GM12878 (cell line): ENCODE measurements at regions not wholly inside any gene's neighbourhood (a gene's known extent, or its start where the extent isn't known, plus 50 kb on each side); places are given as distances from the start of the nearest gene placed in this dataset.

Experiments used
- ATAC-seq: fragments of 200-7000 bp; cut with Tn5 transposase; 3 replicates; pipeline ENCODE4 v1.9.1; 2020; ENCODE audit warnings: mild to moderate bottlenecking, moderate library complexity
- BruUV-seq: library from RNA; stranded (reverse); fragments of 400-500 nt; replicated peaks from 2 replicates; lab custom pipeline; 2021; lab: Mats Ljungman, UMichigan
- CTCF ChIA-PET: fragments of 300-600 bp; sonication (Branson Sonifier 250); formaldehyde crosslinking; extraction: SDS; loops from one replicate; lab custom pipeline; 2021; ENCODE audit warnings: inconsistent platforms; lab: Yijun Ruan, JAX
- POLR2A ChIA-PET: fragments of 350-600 bp; formaldehyde crosslinking; extraction: SDS; loops from one replicate; lab custom pipeline; 2021; ENCODE audit warnings: inconsistent platforms; lab: Charles Lee
- RAD21 ChIA-PET: fragments of 300-600 bp; sonication (Branson Sonifier 250); formaldehyde crosslinking; loops from one replicate; lab custom pipeline; 2023; ENCODE audit warnings: antibody characterized with exemption; ENCODE audit not compliant: unreplicated experiment; lab: Charles Lee
- SMC1A ChIA-PET: fragments of 300-600 bp; sonication (Branson Sonifier 250); formaldehyde crosslinking; loops from one replicate; lab custom pipeline; 2023; ENCODE audit not compliant: unreplicated experiment, uncharacterized antibody; lab: Charles Lee
- DNase-seq: peaks from one replicate; pipeline ENCODE4 v3.0.0-alpha.2; 2011; ENCODE audit warnings: low read depth, low spot score
- FAIRE-seq: peaks from 3 replicates; lab custom pipeline; 2011; peaks lifted over from hg19 to GRCh38; lab: Jason Lieb, UNC
- H2AFZ ChIP-seq: 2 replicates; pipeline ENCODE4 v1.6.0; 2011; ENCODE audit warnings: low read depth, low read length, control low read depth; ENCODE audit not compliant: control insufficient read depth
- H3K27ac ChIP-seq: 2 replicates; pipeline ENCODE4 v1.5.1; 2011; ENCODE audit warnings: control low read depth; ENCODE audit not compliant: control insufficient read depth, insufficient read depth
- H3K27me3 ChIP-seq, 2 experiments: replicated peaks in 1 of 2; 2 replicates each; pipeline versions ENCODE4 v1.6.0 to v1.6.1; 2011; ENCODE audit warnings: low read length in 1 of 2; ENCODE audit not compliant: control insufficient read depth in 2 of 2, insufficient read depth in 2 of 2
- H3K36me3 ChIP-seq, 2 experiments: 2 replicates each; pipeline ENCODE4 v1.5.1; 2011; ENCODE audit warnings: low read length in 1 of 2; ENCODE audit not compliant: control insufficient read depth in 2 of 2, insufficient read depth in 2 of 2
- H3K4me1 ChIP-seq: 2 replicates; pipeline ENCODE4 v1.6.1; 2011; ENCODE audit warnings: mild to moderate bottlenecking, low read length, moderate library complexity, mixed read lengths; ENCODE audit not compliant: control insufficient read depth, insufficient read depth
- H3K4me2 ChIP-seq: 2 replicates; pipeline ENCODE4 v1.6.0; 2011; ENCODE audit warnings: control low read depth; ENCODE audit not compliant: control insufficient read depth, insufficient read depth
- H3K4me3 ChIP-seq: fragments of 200-600 bp; sonication (generic); 2 replicates; pipeline ENCODE4 v1.5.1; 2016
- H3K79me2 ChIP-seq: 2 replicates; pipeline ENCODE4 v1.6.0; 2011; ENCODE audit warnings: low read length; ENCODE audit not compliant: control insufficient read depth, insufficient read depth
- H3K9ac ChIP-seq: 2 replicates; pipeline ENCODE4 v1.8.0; 2011; ENCODE audit warnings: low read length, control low read depth, mixed read lengths; ENCODE audit not compliant: control insufficient read depth, insufficient read depth
- H3K9me3 ChIP-seq: replicated peaks from 3 replicates; pipeline ENCODE4 v1.5.1; 2011; ENCODE audit warnings: mild to moderate bottlenecking, low read length; ENCODE audit not compliant: control insufficient read depth, insufficient read depth
- H4K20me1 ChIP-seq: 2 replicates; pipeline ENCODE4 v1.6.0; 2011; ENCODE audit not compliant: control insufficient read depth, insufficient read depth
- EP300 ChIP-seq, 2 experiments: fragments of 150-350 bp in 1 of 2; IDR thresholded peaks; 2 replicates each; pipeline ENCODE4 v1.6.1; 2011 to 2012; ENCODE audit warnings: low read depth in 2 of 2, low read length in 2 of 2, borderline replicate concordance in 1 of 2, improper control_type of control experiment in 1 of 2, inconsistent platforms in 1 of 2; ENCODE audit not compliant: control insufficient read depth in 1 of 2
- ETV6 ChIP-seq, 2 experiments: fragments of 450-650 bp in 1 of 2; IDR thresholded peaks in 1 of 2; conservative IDR thresholded peaks in 1 of 2; 2 replicates each; pipeline ENCODE4 v1.6.1; 2014; ENCODE audit warnings: antibody characterized with exemption in 1 of 2, borderline replicate concordance in 1 of 2, low read depth in 1 of 2, mild to moderate bottlenecking in 1 of 2, moderate library complexity in 1 of 2
- FOXK2 ChIP-seq: fragments of 450-650 bp; IDR thresholded peaks from 2 replicates; pipeline ENCODE4 v1.6.1; 2017; ENCODE audit warnings: mild to moderate bottlenecking, moderate library complexity
- JUND ChIP-seq: IDR thresholded peaks from 2 replicates; pipeline ENCODE4 v1.6.1; 2012; ENCODE audit warnings: low read depth, mild to moderate bottlenecking, low read length, improper control_type of control experiment, moderate library complexity
- KAT2A ChIP-seq: conservative IDR thresholded peaks from 2 replicates; pipeline ENCODE4 v1.6.1; 2011; ENCODE audit warnings: low read depth, low read length; ENCODE audit not compliant: control insufficient read depth
- MYC ChIP-seq: IDR thresholded peaks from 2 replicates; pipeline ENCODE4 v1.6.1; 2011; ENCODE audit warnings: mild to moderate bottlenecking, low read length, moderate library complexity, inconsistent platforms; ENCODE audit not compliant: insufficient read depth, insufficient replicate concordance, insufficient read length, severe bottlenecking
- PAX8 ChIP-seq: fragments of 450-650 bp; IDR thresholded peaks from 2 replicates; pipeline ENCODE4 v1.6.1; 2017; ENCODE audit warnings: mild to moderate bottlenecking, moderate library complexity
- PBX3 ChIP-seq: IDR thresholded peaks from 2 replicates; pipeline ENCODE4 v1.6.1; 2011; ENCODE audit warnings: mild to moderate bottlenecking, low read depth, low read length, moderate library complexity; ENCODE audit not compliant: insufficient replicate concordance
- PKNOX1 ChIP-seq: fragments of 450-650 bp; IDR thresholded peaks from 2 replicates; pipeline ENCODE4 v1.6.1; 2016; ENCODE audit warnings: mild to moderate bottlenecking
- POLR2AphosphoS2 ChIP-seq: IDR thresholded peaks from 2 replicates; pipeline ENCODE4 v1.6.1; 2011; ENCODE audit warnings: low read depth, mild to moderate bottlenecking, low read length, improper control_type of control experiment, moderate library complexity
- POLR2AphosphoS5 ChIP-seq: IDR thresholded peaks from 2 replicates; pipeline ENCODE4 v1.6.1; 2011; ENCODE audit warnings: mild to moderate bottlenecking, low read length, inconsistent platforms
- RAD51 ChIP-seq: fragments of 450-650 bp; IDR thresholded peaks from 2 replicates; pipeline ENCODE4 v1.6.1; 2016; ENCODE audit warnings: moderate library complexity, mild to moderate bottlenecking, inconsistent platforms
- SP1 ChIP-seq: IDR thresholded peaks from one replicate; pipeline ENCODE4 v1.6.1; 2011; ENCODE audit warnings: low read depth, low read length
- ZBED1 ChIP-seq: IDR thresholded peaks from 2 replicates; pipeline ENCODE4 v1.6.1; 2016; ENCODE audit warnings: borderline replicate concordance
- ZNF217 ChIP-seq: fragments of 450-650 bp; IDR thresholded peaks from 2 replicates; pipeline ENCODE4 v1.6.1; 2017; ENCODE audit warnings: antibody characterized with exemption, mild to moderate bottlenecking
- ZNF687 ChIP-seq: fragments of 450-650 bp; IDR thresholded peaks from 2 replicates; pipeline ENCODE4 v1.6.1; 2017; ENCODE audit warnings: mild to moderate bottlenecking, moderate library complexity
- WGBS: methylation state at CpG from one replicate; pipeline ENCODE4 v1.1.6; 2016; ENCODE audit warnings: low lambda C conversion rate; ENCODE audit not compliant: insufficient replicate concordance, insufficient coverage; ENCODE audit errors: missing lambda C conversion rate; 5-methylcytosine and 5-hydroxymethylcytosine counted together
- in situ Hi-C: fragments of 300-500 bp; cut with MboI; formaldehyde crosslinking; loops from 9 replicates; pipeline ENCODE4 v1.14.3; 2018; ENCODE audit warnings: mixed read lengths
- intact Hi-C: fragments of 100-400 bp; cut with micrococcal nuclease; formaldehyde crosslinking; loops from one replicate; pipeline ENCODE4 v1.14.2; 2022; ENCODE audit not compliant: unreplicated experiment

GRCh38 chr15:25608926-25609325 lies 170.1 kb upstream of the UBE3A start (continued):
- no peak for TF ChIP-seq PBX3

GRCh38 chr15:25605151-25605550 lies 166.3 kb upstream of the UBE3A start:
- no peak for TF ChIP-seq FOXK2
- no peak for TF ChIP-seq ZNF687
- TF ChIP-seq ZBED1: no peak
- no peak for TF ChIP-seq PKNOX1
- no peak for TF ChIP-seq JUND
- TF ChIP-seq EP300 (IDR thresholded peaks at IDR 0.05; ENCODE audit: borderline replicate concordance in 1 of 2, control insufficient read depth in 1 of 2, low read depth in 2 of 2, low read length in 2 of 2): no peak
- TF ChIP-seq SP1: no peak
- TF ChIP-seq RAD51: no peak
- no peak for TF ChIP-seq KAT2A
- no peak for TF ChIP-seq ETV6 (conservative IDR thresholded peaks at IDR 0.05 in 1 of 2, IDR thresholded peaks at IDR 0.05 in 1 of 2; ENCODE audit: borderline replicate concordance in 1 of 2, low read depth in 1 of 2)
- no peak for TF ChIP-seq ZNF217
- TF ChIP-seq POLR2AphosphoS2: no peak
- TF ChIP-seq POLR2AphosphoS5: no peak
- no peak for TF ChIP-seq PAX8
- no peak for TF ChIP-seq MYC
- H2AFZ ChIP-seq: no peak overlapping the region
- ATAC-seq (no peak), FAIRE-seq (no peak), DNase-seq (no peak)
- no peak overlapping the region for H3K4me3 ChIP-seq
- intact Hi-C loops: no loop called here
- H3K4me2 ChIP-seq: no peak overlapping the region
- H3K79me2 ChIP-seq: no peaks in the 10 kb centered on the region
- H3K36me3 ChIP-seq: no peaks in the 10 kb centered on the region
- CTCF ChIA-PET: no interaction called here
- no peaks in the 10 kb centered on the region for H3K4me1 ChIP-seq
- BruUV-seq: no TSS peak
- no peak overlapping the region for H3K9ac ChIP-seq
- H3K9me3 ChIP-seq: no peaks in the 10 kb centered on the region; the same call in 2 of the 3 replicates
- 24% methylated on average over 1 of the region's 1 CpG for WGBS
- no peaks in the 10 kb centered on the region for H4K20me1 ChIP-seq
- SMC1A ChIA-PET: no interaction called here
- no peak overlapping the region for H3K27ac ChIP-seq
- in situ Hi-C loops: no loop called here
- RAD21 ChIA-PET: no interaction called here
- POLR2A ChIA-PET: no interaction called here
- no peaks in the 10 kb centered on the region for H3K27me3 ChIP-seq
